Stimulated activated CD8-positive, alpha-beta memory T cell treated with anti-CD3 and anti-CD28 coated beads, Interleukin-12 subunit alpha, Interleukin-12 subunit beta, amount 100 ng/mL, for 24 hours (primary cell): ENCODE measurements at regions not wholly inside any gene's neighbourhood (a gene's known extent, or its start where the extent isn't known, plus 50 kb on each side); places are given as distances from the start of the nearest gene placed in this dataset.
A peak's percentile ranks its signal among the peaks of the same experiment; 100 is the strongest.
"Not testable (repeated sequence)": the region's sequence is repeated elsewhere in the genome, so short reads cannot be mapped to it uniquely, and the experiment has no call there.

Experiments
- DNase-seq: peaks from one replicate; pipeline ENCODE4 v3.0.0-alpha.2; 2020; ENCODE audit errors: extremely low read depth

DNA sequence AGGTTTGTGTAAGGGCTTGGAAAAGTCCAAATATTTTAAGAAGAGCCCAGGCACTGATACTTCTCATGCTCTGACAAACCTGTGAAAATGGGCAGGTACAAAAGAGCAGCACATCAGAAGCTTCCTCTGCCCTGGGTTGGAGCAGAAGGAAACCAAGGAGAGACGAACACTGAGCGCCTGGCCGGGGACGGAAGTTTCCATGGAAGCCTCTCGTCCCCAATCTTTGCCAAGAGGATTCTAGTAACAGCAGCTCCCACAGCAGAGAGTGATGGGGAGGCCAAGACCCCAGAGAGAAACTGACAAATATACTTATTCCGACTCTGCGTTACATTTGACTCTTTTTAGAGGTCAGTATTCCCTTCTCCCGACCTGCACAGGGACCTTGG is 268.5 kb downstream of the C16orf95 start:
- DNase-seq, result no peak

DNA sequence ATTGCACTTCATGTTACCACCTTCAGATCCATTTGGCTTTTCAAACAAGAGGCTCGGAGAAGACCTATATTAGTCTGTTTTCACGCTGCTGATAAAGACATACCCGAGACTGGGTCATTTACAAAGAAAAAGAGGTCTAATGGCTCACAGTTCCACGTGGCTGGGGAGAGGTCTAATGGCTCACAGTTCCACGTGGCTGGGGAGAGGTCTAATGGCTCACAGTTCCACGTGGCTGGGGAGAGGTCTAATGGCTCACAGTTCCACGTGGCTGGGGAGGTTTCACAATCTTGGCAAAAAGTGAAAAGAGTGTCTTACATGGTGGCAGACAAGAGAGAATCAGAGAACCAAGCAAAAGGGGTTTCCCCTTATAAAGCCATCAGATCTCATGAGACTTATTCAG is 268.0 kb downstream of the C16orf95 start:
- not testable (repeated sequence) for DNase-seq

DNA sequence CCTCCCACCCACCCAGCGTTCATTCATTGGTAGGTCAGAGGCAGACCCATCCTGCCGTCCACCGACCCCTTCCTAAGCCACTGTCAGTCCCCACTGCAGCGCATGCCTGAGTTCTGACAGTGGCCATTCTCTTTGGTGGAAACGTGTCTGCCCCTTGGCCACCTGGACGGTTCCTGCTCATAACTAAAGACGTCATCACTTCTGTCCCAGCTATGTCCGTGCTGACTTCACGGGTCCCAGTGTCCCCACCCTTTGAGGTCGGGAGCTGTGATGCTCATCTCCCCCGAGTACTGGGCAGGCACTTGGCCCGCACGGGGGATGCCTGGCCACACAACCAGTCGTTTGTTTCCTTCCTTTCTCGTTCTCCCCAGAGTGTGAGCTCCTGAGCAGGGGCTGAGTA is 267.1 kb downstream of the C16orf95 start:
- no peak for DNase-seq

DNA sequence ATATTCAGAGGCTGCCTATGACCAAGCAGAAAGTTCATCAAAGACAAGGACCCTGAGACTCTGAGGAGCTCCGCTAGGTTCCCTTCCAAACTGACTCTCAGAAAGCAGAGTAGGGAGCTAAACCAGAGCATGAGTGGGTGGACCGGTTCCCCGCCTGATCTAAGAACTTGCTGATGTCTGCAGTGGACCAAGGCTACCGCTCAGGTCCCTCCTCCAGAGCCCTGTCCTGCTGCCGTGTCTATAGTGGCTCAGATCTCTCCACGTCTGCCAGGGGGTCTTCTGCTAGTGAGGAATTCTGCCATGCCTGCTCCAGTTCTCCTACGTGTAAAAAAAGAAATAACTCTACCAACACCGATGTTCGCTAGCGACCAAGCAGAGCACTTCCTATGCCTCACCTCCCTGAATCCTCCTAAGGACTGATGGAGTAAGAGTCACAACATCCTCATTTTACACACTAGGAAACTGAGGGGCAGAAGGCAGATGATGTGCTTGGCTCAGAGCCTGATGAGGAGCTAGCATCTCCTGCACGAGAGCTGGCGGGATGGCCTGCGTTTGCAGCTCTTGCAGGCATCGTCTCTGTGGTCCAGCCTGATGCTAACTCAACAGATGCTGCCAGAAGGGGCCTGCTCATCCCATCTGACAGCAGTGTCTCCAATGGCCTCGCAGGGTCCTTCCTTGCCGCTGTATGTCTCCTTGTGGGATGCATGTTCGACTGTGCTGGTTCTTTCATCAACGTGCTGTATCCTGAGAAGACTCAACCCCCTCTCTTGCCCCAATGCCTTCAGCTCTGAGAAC is 265.5 kb downstream of the C16orf95 start:
- no peak for DNase-seq

DNA sequence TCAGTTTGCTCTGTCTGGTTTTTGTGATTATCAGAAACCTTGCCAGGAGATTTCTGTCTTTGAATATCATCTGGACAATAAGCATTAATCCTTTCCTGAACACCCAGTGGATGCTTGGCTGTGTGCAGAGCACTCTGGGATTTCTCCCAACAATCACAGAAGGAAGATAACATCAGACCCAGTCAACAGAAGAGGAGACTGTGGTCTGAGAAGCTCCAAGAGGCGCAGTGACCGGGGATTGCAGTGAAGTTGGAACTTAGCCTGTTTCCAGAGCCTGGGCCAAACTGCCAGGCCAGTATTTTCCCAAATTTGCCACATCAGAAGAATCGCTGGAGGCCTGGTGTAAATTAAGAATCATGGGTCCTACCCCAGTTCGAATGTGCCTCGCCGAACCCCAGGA is 264.7 kb downstream of the C16orf95 start:
- DNase-seq, result no peak

DNA sequence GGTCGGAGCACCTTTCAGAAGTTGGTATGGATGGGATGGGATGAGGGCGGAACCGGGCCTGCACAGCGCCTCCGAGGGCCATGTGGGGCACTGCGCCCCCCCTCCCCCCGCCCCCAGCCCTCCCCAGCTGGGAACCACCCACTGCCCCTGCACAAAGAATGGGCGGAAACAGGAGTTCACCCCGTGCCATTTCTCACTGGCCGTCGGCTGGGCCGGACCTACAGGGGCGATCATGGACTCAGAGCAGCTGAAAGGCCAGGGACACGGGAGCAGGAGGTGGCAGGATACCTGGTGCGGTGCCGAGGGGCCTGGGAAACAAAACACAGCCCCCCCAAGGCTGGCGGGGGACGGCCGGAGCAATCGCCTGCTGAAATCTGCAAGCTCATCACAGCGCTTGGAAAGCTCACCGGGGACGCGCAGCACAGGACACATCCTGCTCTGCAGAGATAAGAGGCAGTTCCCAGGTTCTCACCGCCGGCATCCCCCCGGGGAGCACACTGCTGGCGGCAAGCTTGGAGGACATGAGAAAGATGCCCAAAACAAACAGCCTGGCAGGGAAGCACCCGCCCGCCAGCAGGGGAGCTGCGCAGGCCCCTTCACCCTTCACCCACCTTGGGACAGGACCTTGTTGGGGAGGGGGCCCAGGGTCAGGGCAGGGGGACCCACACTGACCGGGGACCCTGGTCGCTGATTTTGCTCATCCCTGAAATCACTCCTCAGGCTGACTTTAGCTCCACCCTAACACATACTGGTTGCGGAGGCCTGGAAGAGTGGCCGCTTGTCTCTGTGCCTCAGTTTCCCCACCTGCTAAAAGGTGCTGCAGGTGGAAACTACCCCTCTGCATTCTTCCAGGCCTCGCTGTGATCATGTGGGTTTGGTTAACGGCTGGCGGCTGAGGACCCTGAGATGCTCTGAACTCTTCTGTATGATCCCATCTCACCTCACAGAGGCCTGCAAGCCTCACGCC is 263.9 kb downstream of the C16orf95 start:
- no peak for DNase-seq

DNA sequence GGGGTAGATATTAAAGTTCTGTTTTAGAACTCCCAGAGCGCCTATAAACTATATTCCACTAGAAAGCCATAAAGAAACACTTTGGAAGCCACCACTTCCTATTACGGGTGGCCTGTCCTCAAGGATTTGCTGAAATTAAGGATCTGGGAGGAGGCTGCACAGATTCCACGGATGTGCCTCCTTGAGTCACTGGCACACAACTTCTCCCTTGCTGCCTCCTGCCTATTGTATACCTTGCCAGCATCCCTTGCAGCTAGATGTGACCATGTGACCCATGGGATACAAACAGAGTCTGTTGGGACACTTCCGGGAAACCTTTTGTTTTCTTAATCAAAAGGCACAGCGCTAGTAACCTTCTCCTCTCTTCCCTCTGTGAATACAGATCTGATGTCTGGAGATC is 263.0 kb downstream of the C16orf95 start:
- no peak for DNase-seq

DNA sequence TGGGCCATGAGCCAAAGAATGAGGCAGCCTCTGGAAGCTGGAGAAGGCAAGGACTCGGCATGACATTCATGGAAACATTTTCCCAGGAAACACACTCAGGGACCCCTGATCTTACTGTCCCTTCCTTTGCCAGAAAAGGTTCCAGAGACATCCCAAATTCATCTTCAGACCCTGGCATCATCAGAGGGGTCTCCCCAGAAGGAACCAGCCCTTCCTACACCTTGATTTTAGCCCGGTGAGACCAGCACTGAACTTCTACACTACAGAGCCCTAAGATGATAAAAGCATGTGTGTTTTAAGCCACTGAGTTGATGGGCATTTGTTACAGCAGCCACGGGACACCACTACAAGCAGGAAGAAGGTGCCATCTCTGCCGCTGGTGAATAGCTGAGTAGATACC is 262.3 kb downstream of the C16orf95 start:
- DNase-seq, result no peak

DNA sequence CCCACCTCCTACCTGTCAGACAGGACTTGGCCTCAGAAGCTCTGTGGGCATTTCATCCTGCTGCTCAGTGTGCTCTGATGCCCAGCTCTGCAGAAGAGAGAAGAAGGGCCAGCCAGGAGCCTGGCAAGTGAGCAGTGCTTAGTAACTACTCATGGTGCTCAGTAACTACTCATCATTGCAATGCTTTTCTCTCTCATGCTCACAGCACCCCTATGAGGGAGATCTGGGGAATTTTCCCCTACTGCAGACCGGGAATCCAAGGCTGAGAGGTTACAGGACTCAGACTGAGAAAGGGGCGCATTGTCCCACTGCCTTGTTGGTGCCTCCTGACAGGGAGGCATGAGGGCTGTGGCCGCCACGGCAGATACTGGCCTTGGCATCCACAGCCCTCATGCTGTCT is 261.1 kb downstream of the C16orf95 start:
- DNase-seq, result no peak

DNA sequence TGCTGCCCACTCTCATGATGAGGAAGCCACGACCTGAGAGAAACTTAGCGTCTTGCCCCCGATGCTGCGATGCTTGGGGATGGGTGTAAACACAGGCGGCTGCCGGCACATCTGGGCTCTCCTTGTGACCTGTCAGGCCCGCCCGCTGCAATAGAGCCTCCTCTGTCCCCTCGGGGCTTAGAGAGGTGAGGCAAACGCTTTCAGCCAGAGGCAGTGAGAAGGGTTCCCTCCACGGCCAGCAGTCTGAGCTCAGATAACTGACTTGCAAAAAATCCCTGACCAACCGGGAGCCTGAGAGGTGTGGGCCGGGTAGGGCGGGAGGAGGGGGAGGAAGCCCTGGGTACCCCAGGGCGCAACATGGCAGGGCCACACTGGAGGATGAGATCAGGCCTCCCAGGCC is 260.6 kb downstream of the C16orf95 start:
- no peak for DNase-seq

DNA sequence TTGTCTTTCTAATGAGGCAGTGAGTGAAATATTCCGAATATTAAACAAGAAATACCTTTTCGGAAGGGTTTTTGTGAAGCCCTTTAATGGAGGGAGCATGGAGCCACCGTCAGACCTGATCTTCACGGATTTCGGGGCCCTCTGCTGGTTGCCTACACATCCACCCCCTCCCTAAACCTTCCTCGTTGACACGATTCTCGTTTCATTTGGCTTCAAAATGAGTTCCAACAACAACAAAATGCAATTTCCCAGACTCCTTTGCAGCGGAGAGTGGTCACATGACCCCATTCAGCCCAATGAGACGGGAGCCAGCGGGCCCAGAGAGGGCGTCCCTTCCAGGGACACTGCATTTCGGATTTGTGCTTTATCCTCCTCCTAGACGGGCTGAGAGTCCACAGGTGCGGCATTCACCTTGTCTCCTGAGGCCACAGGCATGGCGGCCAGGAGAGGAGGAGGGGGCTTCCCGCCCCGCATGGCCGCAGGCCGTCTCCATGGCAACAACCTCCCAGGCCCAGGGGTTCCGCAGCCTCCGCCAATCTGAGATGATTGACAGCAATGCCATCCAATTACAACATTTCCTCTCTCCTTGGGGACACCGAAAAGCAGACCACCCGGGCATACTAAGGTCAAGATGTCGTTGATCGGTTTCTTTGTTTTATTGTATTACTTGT is 259.8 kb downstream of the C16orf95 start:
- no peak for DNase-seq

DNA sequence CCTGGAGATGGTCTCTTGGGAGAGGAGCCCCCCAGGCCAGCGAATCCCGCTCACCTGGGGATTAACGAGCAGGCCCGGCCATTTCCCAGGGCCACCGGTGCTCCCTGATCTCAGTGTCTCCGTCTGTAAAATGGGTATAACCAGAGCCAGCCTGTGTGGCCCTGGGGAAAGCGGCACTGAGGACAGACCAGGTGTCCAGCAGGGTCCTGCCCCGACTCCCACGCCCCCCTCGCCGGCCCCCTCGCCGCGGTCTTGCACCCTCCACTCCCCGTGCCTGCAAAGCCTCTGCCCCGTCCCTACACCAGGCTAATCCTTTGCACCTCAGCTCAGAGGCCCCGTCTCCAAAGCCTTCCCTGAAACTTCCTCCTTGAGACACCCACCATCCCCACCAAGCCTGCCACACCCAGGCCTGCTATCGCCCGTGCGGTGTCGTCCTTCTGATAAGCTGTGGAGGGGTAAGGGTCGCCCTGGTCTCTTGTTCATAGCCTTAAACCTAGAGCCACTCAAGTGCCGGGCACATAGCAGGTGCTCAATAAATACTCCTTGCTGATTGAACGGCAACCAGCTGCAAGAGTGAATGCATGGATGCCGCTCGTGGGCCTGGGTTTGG is 259.1 kb downstream of the C16orf95 start:
- no peak for DNase-seq

DNA sequence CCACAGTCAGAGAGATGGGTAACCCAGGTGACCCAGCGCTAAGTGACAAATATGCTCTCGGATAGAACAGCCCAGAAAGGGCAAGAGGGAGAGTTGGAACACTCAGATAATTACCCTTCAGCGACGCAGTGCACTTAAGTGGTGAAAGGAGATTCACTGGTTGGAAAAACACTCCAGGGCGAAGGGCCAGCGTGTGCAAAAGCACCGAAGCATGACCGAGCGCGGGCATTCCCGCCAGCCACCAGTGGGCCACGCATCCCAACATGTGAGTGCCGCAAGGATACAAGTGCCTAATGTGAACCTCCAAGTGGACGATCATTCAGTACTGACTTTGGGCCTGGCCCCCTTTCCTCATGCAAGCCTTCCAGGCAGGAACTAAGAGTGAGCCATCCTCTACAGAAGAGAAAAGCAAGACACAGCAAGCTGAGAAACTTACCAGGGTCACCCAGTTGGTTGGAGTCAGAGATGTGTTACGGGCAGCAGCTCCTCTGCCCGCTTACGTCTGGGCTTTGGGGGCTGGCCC is 258.4 kb downstream of the C16orf95 start:
- DNase-seq, result no peak

DNA sequence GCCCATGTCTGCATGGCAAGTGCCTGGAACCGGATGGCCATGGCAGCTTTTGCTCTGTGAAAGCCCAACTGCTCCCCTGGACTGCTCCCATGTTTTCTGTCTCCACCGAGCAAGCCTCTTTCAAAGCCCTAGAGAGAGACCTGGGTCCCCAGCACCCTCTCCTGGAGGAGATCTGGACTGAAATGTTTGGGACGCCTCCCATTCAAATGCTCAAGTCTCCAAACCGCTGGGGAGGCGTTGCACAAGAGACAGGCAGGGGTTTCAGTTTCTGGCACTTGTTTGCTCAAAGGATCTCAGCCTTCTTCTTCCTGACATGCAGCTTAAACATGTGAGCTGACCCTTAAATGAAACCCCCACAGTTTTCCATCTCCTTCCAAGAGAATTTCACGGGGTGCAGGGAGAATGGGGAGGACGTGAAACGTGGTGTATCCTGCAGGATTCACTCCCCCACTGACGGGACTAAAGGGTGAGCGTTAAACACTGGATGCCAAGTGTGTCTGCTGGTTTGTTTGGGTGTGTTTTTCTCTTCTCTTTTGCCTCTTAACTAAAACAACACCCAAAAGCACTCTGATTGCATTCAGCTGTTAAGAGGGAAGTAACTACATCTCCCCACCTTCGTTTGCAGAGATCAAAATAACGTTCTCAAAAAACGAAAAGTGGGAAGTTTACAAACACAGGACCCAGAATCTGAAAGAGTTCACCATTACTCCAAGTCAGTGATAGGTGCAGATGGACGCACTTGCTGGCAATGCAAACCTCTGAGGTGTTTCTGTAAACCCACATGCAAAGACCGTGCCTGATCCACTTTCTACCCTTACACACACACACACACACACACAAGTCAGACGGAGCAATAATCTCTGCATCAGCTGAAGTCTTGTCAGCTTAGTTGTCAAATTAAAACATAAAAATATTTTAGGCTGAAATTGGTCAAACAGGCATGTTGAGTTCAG is 256.9 kb downstream of the C16orf95 start:
- no peak for DNase-seq

DNA sequence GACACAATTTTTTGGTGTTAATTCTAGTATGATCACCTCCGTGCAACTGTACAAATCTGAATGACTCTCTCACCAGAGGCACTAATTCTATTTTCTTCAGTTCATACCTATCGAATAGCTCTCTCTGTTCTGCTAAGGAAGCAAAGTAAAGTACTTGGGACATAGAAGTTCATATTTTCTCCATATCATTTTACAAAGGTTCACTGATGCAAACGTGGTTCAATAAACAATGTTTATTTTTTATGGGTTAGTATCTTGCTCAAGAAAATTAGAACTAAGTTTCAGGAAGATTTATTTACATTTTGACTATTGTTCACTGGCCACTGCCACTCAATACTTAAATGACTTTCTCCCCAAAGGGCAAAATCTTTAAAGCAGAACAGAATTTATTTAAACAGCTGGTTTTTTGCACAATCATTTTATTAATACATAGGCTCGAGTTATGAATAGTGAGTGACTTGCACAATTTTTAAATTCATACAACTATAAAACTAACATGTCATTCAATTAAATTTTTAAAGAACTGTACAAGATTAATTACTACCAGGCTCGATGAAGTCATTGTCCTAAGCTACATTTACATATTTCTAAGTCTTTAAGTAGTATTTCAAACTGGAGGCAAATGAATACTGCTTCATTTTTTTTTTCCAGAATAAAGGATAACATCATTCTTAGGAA is 255.8 kb downstream of the C16orf95 start:
- DNase-seq, result no peak

DNA sequence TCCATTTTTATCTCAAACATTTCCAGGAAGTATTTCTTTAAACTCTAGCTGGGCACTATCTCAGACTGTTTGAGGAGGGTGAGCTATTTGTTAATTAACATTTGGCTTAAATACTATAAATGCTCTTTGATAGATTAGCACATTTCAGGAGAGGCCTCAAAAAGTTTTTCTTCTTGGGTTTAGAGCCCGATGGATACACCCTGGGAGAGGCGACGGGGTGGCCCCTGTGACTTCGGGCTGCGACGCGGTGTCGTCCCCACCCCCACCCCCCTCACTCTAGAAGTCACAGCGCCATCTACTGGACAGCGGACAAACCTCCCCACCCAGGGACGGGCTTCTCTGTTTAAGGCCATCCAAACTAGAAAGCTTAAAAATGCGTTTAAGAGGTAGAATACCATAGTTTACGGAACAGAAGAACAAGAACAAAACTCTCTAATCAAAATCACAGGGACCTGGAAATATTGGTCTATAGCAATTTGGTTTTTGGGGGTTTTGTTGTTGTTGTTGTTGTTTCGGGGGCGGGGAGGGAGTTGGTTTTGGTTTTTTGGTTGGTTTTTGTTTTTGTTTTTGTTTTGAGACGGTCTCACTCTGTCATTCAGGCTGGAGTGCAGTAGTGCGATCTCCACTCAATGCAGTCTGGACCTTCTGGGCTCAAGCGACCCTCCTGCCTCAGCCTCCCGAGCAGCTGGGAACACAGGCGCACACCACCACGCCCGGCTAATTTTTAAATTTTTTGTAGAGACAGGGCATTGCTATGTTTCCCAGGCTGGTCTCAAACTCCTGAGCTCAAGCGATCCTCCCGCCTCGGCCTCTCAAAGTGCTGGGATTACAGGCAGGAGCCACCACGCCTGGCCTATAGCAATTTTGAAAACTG is 254.4 kb downstream of the C16orf95 start:
- DNase-seq, result peak; percentile 9

DNA sequence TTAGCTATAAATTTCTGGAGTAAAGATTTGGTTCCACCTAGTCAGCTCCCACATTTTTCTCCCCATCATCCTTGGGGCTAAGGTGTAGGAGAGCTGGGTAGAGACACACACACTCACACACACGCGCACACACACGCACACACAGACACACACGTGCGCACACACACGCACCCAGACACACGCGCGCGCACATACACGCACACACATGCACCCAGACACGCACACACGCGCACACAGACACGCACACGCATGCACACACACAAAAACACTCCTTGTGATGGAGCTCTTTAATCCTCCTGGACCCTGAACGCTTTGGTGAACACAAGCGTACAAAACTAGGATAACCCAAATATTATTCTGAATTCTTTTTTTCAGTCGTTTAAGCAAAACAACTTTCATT is 253.6 kb downstream of the C16orf95 start:
- no peak for DNase-seq

DNA sequence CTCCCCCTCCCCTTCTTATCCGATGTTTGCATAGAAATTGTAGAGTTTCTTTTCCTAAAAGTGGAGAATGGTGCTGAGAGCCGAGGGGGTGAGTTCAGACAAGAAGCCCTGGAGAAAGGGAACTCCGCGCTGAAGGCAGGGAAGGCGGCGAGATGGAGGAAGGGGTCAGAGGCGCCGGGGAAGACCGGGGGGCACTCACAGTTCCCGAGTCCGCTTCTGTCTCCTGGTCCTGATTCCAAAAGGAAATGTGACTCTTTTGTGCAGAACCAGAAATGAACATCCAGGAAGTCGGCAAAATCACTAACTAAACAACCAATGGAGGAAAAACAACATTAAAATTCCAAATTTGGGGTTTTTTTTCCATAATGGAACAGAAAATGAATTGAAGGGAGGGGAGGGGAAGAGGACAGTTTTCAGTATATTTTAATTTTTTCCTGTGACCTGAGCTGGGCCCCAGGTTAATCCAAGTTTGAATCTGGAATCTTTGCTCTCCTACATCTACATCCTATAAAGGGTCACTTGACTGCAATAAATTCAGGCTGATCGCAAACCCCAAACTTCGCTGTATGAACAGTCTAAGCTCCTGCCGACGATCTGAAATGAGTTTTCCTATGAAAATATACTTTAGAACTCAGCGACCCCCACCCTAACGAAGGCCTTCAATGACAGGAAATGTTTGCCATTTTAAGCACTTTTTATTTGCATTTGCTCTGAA is 252.3 kb downstream of the C16orf95 start:
- DNase-seq, result no peak
